KMS-11 (cell line): ENCODE measurements at regions not wholly inside any gene's neighbourhood (a gene's known extent, or its start where the extent isn't known, plus 50 kb on each side); places are given as distances from the start of the nearest gene placed in this dataset.

Experiments
- H2AFZ ChIP-seq: fragments of 200-600 bp; sonication (generic); 2 replicates; pipeline ENCODE4 v1.6.1; 2016; ENCODE audit warnings: antibody characterized with exemption, mixed run types, low read depth
- H3K27ac ChIP-seq: fragments of 200-600 bp; sonication (generic); 2 replicates; pipeline ENCODE4 v1.6.1; 2016; ENCODE audit warnings: mild to moderate bottlenecking, mixed run types
- H3K27me3 ChIP-seq: fragments of 200-600 bp; sonication (generic); 2 replicates; pipeline ENCODE4 v1.6.1; 2017; ENCODE audit warnings: mild to moderate bottlenecking, low read depth, mixed run types, moderate library complexity; ENCODE audit not compliant: insufficient read depth
- H3K36me3 ChIP-seq: fragments of 200-600 bp; sonication (generic); 2 replicates; pipeline ENCODE4 v1.6.1; 2017; ENCODE audit warnings: mild to moderate bottlenecking, mixed run types; ENCODE audit not compliant: insufficient read depth
- H3K4me1 ChIP-seq: fragments of 200-600 bp; sonication (generic); 2 replicates; pipeline ENCODE4 v1.6.1; 2016; ENCODE audit warnings: mild to moderate bottlenecking, low read depth, mixed run types; ENCODE audit not compliant: poor library complexity, severe bottlenecking
- H3K4me2 ChIP-seq: fragments of 200-600 bp; sonication (generic); 2 replicates; pipeline ENCODE4 v1.7.0; 2016; ENCODE audit warnings: mild to moderate bottlenecking, mixed run types
- H3K4me3 ChIP-seq: fragments of 200-600 bp; sonication (generic); IDR thresholded peaks from 2 replicates; pipeline ENCODE4 v1.6.1; 2017; ENCODE audit warnings: low read depth, low read length, mixed read lengths; ENCODE audit not compliant: insufficient read depth
- H3K79me2 ChIP-seq: fragments of 200-600 bp; sonication (generic); 2 replicates; pipeline ENCODE4 v1.6.1; 2016; ENCODE audit warnings: low read depth, mixed run types; ENCODE audit not compliant: insufficient read depth
- H3K9ac ChIP-seq: fragments of 200-600 bp; sonication (generic); 2 replicates; pipeline ENCODE4 v1.6.1; 2016; ENCODE audit warnings: mild to moderate bottlenecking, mixed run types
- H4K20me1 ChIP-seq: fragments of 200-600 bp; sonication (generic); 2 replicates; pipeline ENCODE4 v1.6.1; 2016; ENCODE audit warnings: mild to moderate bottlenecking, mixed run types; ENCODE audit not compliant: insufficient read depth
- TF ChIP-seq, protein P1 (sequence below): fragments of 200-600 bp; sonication (generic); conservative IDR thresholded peaks from 2 replicates; pipeline ENCODE4 v1.6.1; 2017; ENCODE audit warnings: low read depth, mild to moderate bottlenecking, antibody characterized with exemption, low read length, moderate library complexity, mixed read lengths

DNA sequence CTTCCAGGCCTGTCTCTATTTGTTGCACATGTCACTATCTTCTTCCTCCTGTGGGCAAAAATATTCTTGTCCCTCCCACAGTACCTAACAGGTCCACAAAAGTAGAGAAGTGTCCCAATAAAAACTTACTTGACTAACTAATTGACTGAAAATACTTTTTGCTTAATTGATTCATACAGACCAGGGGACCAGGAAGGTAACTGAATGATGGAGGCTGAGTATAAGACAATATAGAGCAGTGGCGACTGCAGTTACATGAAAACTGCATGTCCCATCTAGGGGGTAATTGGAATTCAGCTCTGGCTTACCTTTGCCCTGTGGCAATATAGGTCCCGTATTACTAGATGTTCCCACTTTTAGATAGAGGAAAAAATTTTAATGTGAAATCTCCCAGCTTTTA lies 112.9 kb upstream of the CREB1 start:
- Histone ChIP-seq H3K79me2 (no peaks in the 10 kb centered on the region), H2AFZ (no peak overlapping the region), H3K9ac (no peak overlapping the region), H3K4me3 (no peak overlapping the region), H3K4me1 (no peaks in the 10 kb centered on the region), H3K36me3 (no peaks in the 10 kb centered on the region), H3K4me2 (no peak overlapping the region), H3K27ac (no peak overlapping the region), H3K27me3 (no peaks in the 10 kb centered on the region), H4K20me1 (no peaks in the 10 kb centered on the region)
- TF ChIP-seq, protein P1, sequence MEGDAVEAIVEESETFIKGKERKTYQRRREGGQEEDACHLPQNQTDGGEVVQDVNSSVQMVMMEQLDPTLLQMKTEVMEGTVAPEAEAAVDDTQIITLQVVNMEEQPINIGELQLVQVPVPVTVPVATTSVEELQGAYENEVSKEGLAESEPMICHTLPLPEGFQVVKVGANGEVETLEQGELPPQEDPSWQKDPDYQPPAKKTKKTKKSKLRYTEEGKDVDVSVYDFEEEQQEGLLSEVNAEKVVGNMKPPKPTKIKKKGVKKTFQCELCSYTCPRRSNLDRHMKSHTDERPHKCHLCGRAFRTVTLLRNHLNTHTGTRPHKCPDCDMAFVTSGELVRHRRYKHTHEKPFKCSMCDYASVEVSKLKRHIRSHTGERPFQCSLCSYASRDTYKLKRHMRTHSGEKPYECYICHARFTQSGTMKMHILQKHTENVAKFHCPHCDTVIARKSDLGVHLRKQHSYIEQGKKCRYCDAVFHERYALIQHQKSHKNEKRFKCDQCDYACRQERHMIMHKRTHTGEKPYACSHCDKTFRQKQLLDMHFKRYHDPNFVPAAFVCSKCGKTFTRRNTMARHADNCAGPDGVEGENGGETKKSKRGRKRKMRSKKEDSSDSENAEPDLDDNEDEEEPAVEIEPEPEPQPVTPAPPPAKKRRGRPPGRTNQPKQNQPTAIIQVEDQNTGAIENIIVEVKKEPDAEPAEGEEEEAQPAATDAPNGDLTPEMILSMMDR: no peak

DNA sequence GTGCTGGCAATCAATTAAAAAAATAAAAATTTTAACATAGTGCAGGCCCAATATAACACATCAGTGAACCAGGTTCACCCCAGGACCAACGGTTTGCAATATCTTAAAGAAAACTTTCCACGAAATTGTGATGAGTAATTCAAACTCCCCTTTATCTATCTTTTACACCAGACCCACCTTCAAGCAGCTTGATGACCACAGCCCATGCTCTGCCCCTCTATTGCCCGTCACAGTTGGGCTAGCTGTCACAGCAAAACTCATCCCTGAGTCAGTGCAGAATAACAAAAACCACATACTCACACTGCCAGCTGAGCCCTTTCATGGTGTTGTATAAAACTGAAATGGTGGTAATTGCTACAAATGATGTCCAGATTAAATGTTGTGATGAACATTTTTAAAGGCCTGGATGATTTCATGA lies 112.5 kb upstream of the CREB1 start:
- no peak overlapping the region for H3K9ac ChIP-seq
- no peaks in the 10 kb centered on the region for H3K36me3 ChIP-seq
- no peaks in the 10 kb centered on the region for H3K4me1 ChIP-seq
- H3K27me3 ChIP-seq: no peaks in the 10 kb centered on the region
- H3K79me2 ChIP-seq: no peaks in the 10 kb centered on the region
- no peak overlapping the region for H3K27ac ChIP-seq
- no peak overlapping the region for H3K4me2 ChIP-seq
- TF ChIP-seq, protein P1: no peak
- no peak overlapping the region for H2AFZ ChIP-seq
- no peaks in the 10 kb centered on the region for H4K20me1 ChIP-seq
- H3K4me3 ChIP-seq: no peak overlapping the region

DNA sequence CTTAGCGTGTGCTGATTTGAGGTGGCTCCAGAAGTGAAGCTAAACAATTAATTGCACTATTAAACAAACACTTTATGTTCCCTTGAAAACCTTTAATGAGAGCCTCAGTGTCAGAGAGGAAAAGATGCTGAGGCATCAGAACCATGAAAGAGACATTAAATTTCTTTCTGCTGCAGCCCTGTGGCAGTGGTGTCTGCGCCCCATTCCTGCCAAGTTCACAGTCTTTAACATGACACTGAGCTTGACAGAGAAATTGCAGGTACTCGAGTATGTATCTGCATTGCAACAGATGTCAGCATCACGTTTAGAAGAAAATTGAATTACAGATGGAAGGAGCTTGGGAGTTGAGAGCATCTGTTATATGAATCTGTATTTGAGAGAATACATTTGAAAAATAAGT lies 111.3 kb upstream of the CREB1 start:
- TF ChIP-seq, protein P1: no peak
- no peak overlapping the region for H2AFZ ChIP-seq
- no peak overlapping the region for H3K27ac ChIP-seq
- H3K4me2 ChIP-seq: no peak overlapping the region
- H4K20me1 ChIP-seq: no peaks in the 10 kb centered on the region
- no peaks in the 10 kb centered on the region for H3K36me3 ChIP-seq
- H3K79me2 ChIP-seq: no peaks in the 10 kb centered on the region
- no peak overlapping the region for H3K4me3 ChIP-seq
- H3K9ac ChIP-seq: no peak overlapping the region
- no peaks in the 10 kb centered on the region for H3K27me3 ChIP-seq
- H3K4me1 ChIP-seq: no peaks in the 10 kb centered on the region

DNA sequence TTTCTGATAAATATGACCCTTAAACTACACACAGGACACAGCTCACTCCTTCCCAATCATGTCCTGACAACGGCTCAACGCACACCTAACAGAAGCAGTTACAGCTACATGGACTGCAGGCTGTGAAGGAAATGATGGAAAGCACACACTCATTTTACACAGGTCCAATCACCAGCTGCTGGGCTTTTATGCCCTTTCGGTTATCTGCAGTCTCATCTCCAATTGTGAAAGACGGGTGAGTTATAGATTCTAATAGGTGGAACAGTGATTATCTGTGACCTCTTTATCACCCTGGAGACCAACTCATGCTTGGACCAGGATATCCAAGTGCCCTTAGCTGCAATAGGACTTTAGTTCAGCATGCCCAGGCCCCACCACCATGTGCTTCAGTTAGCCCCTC lies 110.4 kb upstream of the CREB1 start:
- no peak overlapping the region for H2AFZ ChIP-seq
- H3K9ac ChIP-seq: no peak overlapping the region
- no peak overlapping the region for H3K27ac ChIP-seq
- H4K20me1 ChIP-seq: no peaks in the 10 kb centered on the region
- H3K4me3 ChIP-seq: no peak overlapping the region
- TF ChIP-seq, protein P1: no peak
- H3K27me3 ChIP-seq: no peaks in the 10 kb centered on the region
- H3K4me2 ChIP-seq: no peak overlapping the region
- H3K36me3 ChIP-seq: no peaks in the 10 kb centered on the region
- peaks cover 7% of the 10 kb centered on the region for H3K4me1 ChIP-seq
- H3K79me2 ChIP-seq: no peaks in the 10 kb centered on the region

DNA sequence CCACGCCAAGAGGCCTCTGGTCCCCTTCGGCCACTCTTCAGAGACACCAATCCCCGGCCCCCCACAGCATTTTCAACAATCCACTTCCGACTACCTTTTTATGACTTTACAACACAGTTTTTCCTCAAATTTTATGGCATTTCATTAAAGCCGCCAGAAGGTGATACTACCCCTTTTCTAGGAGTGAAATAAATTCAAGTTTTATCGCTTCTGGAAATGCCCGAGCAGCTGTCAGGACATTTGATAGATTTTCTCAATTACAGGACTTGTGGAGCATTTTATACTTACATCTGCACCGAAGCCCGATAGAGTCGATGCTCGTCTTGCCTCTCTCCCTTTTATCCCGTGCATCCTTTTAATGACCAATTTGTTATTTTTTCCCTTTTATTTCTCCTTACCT lies 108.1 kb upstream of the CREB1 start:
- peaks cover 9% of the 10 kb centered on the region for H3K4me1 ChIP-seq
- TF ChIP-seq, protein P1: no peak
- H3K4me3 ChIP-seq: no peak overlapping the region
- no peaks in the 10 kb centered on the region for H3K36me3 ChIP-seq
- H2AFZ ChIP-seq: no peak overlapping the region
- H3K79me2 ChIP-seq: no peaks in the 10 kb centered on the region
- no peak overlapping the region for H3K9ac ChIP-seq
- no peak overlapping the region for H3K27ac ChIP-seq
- no peak overlapping the region for H3K4me2 ChIP-seq
- H3K27me3 ChIP-seq: no peaks in the 10 kb centered on the region
- H4K20me1 ChIP-seq: no peaks in the 10 kb centered on the region
